A673 (cell line): ENCODE measurements at regions not wholly inside any gene's neighbourhood (a gene's known extent, or its start where the extent isn't known, plus 50 kb on each side); places are given as distances from the start of the nearest gene placed in this dataset.

Experiments
- CTCF ChIP-seq: fragments of 300-800, 200-600 bp; sonication (generic); conservative IDR thresholded peaks from 2 replicates; pipeline ENCODE4 v1.5.1; 2017; ENCODE audit warnings: low read depth, mild to moderate bottlenecking, antibody characterized with exemption, low read length, moderate library complexity, mixed read lengths
- EZH2 ChIP-seq: fragments of 200-600 bp; sonication (generic); IDR thresholded peaks from 2 replicates; pipeline ENCODE4 v1.6.1; 2017; ENCODE audit warnings: borderline replicate concordance, low read depth, mild to moderate bottlenecking, mixed read lengths, antibody characterized with exemption, low read length; ENCODE audit not compliant: poor library complexity, severe bottlenecking

- TF ChIP-seq CTCF (no peak), EZH2 (no peak)
Measured at GRCh38 chr20:7291323-7291943, 523.9 kb downstream of the BMP2 start.
